ENCODE measurements at regions not wholly inside any gene's neighbourhood (a gene's known extent, or its start where the extent isn't known, plus 50 kb on each side); places are given as distances from the start of the nearest gene placed in this dataset.

DNA sequence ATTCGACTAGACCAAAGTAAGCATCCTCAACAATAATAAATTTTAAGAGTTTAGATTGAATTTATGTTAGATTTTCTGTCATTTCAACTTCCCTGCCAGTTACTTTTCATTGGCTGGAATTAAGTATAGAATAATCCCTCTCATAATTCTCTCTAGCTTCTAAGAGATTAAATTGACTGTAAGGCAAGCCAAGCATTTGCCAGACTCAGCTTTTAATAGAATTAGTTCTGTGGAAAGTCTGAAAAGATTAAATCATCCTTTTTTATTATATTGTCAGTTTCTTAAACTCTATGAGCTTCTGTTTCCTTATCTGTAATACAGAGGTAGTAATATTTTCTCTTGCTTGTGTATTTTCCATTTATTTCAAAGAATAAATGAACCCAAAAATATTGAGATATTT lies 77.9 kb upstream of the ZNF804A start:
- TF ChIP-seq POLR2A (IDR thresholded peaks at IDR 0.05; ENCODE audit: low read depth, low read length) (no peak), TAF1 (IDR thresholded peaks at IDR 0.05; ENCODE audit: borderline replicate concordance, low read depth, low read length) (no peak), POLR2AphosphoS5 (IDR thresholded peaks at IDR 0.05; ENCODE audit: low read depth, low read length) (no peak)
- DNase-seq (ENCODE audit: insufficient read length) (no peak), FAIRE-seq (no peak)

DNA sequence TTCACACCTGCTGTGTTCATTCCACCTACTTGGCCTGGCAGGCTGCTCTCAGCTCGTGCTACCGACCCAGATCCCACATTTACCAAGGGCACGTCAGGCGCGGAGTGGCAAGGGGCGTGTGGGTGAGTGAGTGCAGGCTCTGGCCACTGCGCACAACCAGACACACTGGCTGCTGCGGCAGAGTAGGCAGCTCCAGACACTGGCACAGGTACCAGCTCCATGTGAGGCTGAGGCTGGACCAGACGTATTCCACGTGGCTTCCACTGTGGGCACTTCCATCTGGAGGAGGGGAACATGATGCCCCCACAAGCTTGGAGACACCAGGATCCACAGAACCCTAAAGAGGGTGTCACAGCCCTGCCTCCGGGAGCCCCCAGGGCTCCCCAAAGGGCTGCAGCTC lies 74.6 kb upstream of the ZNF804A start:
- no peak for DNase-seq (ENCODE audit: insufficient read length)

DNA sequence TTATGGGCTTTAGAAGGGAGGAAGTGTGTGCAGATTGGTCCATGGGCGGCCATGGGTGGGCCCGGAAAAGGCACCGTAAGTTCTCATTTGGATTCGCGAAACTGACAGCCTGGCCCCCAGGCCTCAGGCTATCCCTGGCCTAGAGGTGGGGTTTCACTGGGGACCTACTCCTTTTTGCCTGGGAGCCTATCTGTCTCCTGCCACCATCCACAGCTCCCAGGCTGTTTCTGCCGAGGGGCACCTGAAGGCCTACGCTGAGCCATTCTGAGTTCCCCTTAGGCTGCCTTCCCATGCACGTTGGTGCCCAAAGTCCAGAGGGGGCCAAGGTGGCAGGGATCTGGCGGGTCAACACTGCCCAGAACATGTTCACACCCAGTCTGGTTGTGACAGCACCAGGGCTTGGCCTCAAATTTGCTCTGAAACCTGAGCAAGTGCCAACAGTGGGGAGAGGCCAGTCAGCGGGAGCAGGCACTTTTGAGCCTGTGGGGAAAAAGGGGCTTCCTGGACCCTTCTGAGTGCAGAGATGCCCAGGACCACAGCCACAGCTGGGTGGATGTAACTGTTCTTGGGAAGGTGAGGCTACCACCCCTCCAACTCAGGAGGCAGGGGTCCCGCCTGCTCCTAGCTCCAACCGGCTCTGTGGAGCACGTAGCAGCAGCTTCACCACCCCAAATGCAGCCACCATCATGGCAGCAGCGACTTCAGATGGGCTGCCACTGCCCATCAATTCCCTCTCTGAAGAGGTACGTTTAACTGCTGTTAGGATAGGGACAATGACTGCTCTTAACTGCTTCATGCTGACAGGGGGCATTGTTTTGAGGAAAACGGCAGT lies 73.6 kb upstream of the ZNF804A start:
- FAIRE-seq (no peak), DNase-seq (ENCODE audit: insufficient read length) (no peak)
- TF ChIP-seq TAF1 (IDR thresholded peaks at IDR 0.05; ENCODE audit: borderline replicate concordance, low read depth, low read length) (no peak), POLR2AphosphoS5 (IDR thresholded peaks at IDR 0.05; ENCODE audit: low read depth, low read length) (no peak), POLR2A (IDR thresholded peaks at IDR 0.05; ENCODE audit: low read depth, low read length) (no peak)

More for the DNA sequence above, 74.6 kb upstream of the ZNF804A start:
- no peak for FAIRE-seq
- no peak for TF ChIP-seq POLR2A (IDR thresholded peaks at IDR 0.05; ENCODE audit: low read depth, low read length)
- no peak for TF ChIP-seq POLR2AphosphoS5 (IDR thresholded peaks at IDR 0.05; ENCODE audit: low read depth, low read length)
- TF ChIP-seq TAF1 (IDR thresholded peaks at IDR 0.05; ENCODE audit: borderline replicate concordance, low read depth, low read length): no peak

DNA sequence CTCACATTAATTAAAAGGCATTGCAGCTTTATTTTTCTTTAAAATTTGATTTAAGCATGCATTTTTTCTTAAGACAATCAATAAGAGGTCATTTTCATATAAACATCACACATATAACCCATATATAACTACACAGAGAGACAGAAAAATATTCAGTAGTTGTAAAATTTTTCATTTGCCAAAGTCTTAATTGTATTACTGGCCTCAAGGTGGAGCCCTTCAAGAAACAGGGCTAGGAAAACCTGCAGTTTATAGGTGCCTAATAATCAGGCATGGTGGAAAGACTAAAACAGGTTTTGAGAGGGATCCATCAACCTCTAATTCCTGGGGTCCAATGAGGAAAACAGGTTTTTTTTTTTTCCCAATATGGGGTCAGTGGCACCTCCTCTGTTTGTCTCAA lies 71.3 kb upstream of the ZNF804A start:
- no peak for FAIRE-seq
- no peak for DNase-seq (ENCODE audit: insufficient read length)
- TF ChIP-seq POLR2A (IDR thresholded peaks at IDR 0.05; ENCODE audit: low read depth, low read length) (no peak), TAF1 (IDR thresholded peaks at IDR 0.05; ENCODE audit: borderline replicate concordance, low read depth, low read length) (no peak), POLR2AphosphoS5 (IDR thresholded peaks at IDR 0.05; ENCODE audit: low read depth, low read length) (no peak)

DNA sequence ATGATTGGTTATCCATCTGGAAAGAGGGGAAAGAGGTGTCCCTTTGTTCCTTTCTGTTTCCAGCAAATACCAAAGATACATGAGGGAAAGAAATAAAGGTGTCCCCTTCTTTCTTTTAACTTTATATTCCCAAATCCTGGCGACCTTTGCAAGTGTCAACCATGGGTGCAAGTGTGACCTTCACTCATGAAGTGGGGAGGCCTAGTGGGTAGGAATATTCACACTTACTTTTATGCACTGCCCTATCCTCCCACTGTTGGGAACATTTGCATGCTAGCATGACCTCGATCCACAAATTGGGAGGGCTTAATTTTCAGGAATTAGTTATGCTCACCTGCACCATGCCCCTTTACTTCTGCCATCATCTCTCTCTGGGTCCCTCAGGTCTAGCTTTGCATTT lies 70.2 kb upstream of the ZNF804A start:
- no peak for DNase-seq (ENCODE audit: insufficient read length)

DNA sequence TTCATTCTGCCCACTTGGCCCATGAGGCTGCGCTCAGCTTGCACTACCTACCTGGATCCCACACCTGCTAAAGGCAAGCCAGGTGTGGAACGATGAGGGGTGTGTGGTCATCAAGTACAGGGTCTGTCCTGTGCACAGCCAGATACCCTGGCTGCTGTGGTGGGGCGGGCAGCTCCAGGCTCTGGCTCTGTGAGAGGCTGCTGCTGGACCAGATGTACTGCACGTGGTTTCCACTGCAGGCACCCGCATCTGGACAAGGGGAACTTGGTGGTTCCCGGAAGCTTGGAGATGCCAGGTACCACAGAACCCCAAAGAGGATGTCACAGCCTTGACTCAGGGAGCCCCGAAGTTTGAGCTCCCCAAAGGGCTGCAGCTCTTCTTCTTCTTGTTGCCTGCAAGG lies 68.1 kb upstream of the ZNF804A start:
- FAIRE-seq (no peak), DNase-seq (ENCODE audit: insufficient read length) (no peak)
- TF ChIP-seq POLR2AphosphoS5 (IDR thresholded peaks at IDR 0.05; ENCODE audit: low read depth, low read length) (no peak), POLR2A (IDR thresholded peaks at IDR 0.05; ENCODE audit: low read depth, low read length) (no peak), TAF1 (IDR thresholded peaks at IDR 0.05; ENCODE audit: borderline replicate concordance, low read depth, low read length) (no peak)

More for the DNA sequence above, 70.2 kb upstream of the ZNF804A start:
- FAIRE-seq: no peak
- TF ChIP-seq POLR2A (IDR thresholded peaks at IDR 0.05; ENCODE audit: low read depth, low read length): no peak
- TF ChIP-seq POLR2AphosphoS5 (IDR thresholded peaks at IDR 0.05; ENCODE audit: low read depth, low read length): no peak
- TF ChIP-seq TAF1 (IDR thresholded peaks at IDR 0.05; ENCODE audit: borderline replicate concordance, low read depth, low read length): no peak

DNA sequence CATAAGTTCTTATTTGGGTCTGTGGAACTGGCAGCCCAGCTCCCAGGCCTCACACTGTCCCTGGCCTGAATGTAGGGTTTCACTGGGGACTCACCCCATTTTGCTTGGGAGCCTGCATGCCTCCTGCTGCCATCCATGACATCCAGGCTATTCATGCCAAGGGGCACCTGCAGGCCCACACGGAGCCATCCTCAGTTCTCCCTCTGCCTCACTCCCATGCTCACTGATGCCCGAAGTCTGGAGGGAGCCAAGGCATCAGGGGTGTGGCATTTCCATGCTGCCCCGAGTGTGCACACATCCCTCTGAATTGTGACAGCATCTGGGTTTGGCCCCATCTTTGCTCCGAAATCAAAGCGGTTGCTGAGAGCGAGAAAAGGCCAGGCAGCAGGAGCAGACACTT lies 67.4 kb upstream of the ZNF804A start:
- no peak for TF ChIP-seq POLR2A (IDR thresholded peaks at IDR 0.05; ENCODE audit: low read depth, low read length)
- no peak for TF ChIP-seq POLR2AphosphoS5 (IDR thresholded peaks at IDR 0.05; ENCODE audit: low read depth, low read length)
- no peak for TF ChIP-seq TAF1 (IDR thresholded peaks at IDR 0.05; ENCODE audit: borderline replicate concordance, low read depth, low read length)
- no peak for DNase-seq (ENCODE audit: insufficient read length)
- no peak for FAIRE-seq

DNA sequence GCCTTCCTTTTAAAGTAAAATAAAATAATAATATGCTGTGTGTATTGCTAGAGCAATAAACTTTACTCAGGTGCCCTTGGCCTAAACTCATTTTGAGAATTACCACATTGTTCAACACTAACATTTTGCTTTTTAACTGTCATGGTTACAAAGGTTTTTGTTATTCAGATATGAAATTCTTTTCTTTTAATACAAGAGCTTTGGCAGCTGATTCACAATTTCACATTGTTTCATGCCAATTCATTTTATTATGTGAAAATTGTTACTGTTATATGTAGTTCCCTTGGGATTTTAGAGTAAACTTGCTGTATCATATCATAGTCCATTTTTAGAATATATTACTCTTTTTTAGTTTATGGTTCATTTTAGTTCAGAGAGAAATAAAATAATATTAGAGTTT lies 65.8 kb upstream of the ZNF804A start:
- TF ChIP-seq POLR2A (IDR thresholded peaks at IDR 0.05; ENCODE audit: low read depth, low read length) (no peak), POLR2AphosphoS5 (IDR thresholded peaks at IDR 0.05; ENCODE audit: low read depth, low read length) (no peak), TAF1 (IDR thresholded peaks at IDR 0.05; ENCODE audit: borderline replicate concordance, low read depth, low read length) (no peak)
- DNase-seq (ENCODE audit: insufficient read length): no peak
- FAIRE-seq: no peak

DNA sequence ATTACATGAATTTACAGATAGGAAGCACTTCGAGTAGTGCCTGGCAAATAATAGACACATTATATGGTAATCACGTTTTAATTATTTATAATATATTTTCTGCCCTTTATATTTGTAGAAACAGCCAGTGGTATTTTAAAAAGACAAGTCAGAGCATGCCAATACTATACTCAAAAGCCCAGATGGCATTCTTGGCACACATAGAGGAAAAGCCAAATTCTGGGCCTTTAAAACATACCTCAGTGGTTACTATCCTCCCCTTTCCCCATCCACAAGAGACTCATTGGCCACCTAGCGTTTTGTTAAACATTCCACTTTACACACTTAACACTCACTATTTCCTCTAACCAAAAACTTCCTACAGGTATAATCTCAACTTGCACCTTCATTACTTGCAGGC lies 63.3 kb upstream of the ZNF804A start:
- no peak for DNase-seq (ENCODE audit: insufficient read length)
- no peak for FAIRE-seq
- TF ChIP-seq POLR2AphosphoS5 (IDR thresholded peaks at IDR 0.05; ENCODE audit: low read depth, low read length) (no peak), POLR2A (IDR thresholded peaks at IDR 0.05; ENCODE audit: low read depth, low read length) (no peak)

DNA sequence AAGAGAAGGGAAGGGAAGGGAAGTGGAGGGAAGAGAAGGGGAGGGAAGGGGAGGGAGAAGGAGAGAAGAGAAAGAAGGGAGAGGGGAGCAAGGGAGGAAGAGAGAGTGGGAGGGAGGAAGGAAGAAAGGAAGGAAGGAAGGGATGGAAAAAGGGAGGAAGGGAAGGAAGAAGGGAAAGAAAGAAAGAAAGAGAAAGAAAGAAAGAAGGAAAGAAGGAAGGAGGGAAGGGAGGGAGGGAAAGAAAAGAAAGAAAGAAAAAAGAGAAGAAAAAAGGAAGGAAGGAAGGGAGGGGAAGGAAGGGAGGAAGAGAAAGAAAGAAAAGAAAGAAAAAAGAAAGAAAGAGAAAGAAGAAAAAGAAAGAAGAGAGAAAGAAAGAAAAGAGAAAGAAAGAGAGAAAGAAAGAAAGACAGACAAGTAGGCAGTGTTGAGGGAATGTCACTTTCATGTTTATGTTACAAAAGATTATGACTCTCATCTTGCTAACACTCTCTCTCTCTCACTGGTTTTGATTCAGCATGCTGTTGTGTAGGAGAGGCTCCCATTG lies 58.0 kb upstream of the ZNF804A start:
- DNase-seq (ENCODE audit: insufficient read length) (no peak), FAIRE-seq (no peak)
- no peak for TF ChIP-seq POLR2A (IDR thresholded peaks at IDR 0.05; ENCODE audit: low read depth, low read length)
- no peak for TF ChIP-seq TAF1 (IDR thresholded peaks at IDR 0.05; ENCODE audit: borderline replicate concordance, low read depth, low read length)
- TF ChIP-seq POLR2AphosphoS5 (IDR thresholded peaks at IDR 0.05; ENCODE audit: low read depth, low read length): no peak

DNA sequence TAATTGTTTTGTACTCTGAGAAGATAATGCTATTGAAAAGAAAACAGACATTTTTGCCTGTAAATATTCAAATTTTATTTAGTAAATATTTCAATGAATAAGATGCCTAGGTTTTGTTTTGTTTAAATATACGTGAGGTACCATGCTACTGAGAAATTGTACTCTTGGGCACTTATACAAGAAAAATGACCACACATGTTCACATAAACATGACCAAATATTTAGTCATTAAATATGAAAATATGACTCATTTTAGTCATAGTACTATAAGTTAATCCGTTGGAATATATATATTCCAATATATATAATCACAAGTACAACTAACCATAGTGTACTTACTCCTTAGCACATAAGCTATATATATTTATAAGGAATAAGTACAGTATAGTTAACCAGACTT lies 56.7 kb upstream of the ZNF804A start:
- no peak for TF ChIP-seq TAF1 (IDR thresholded peaks at IDR 0.05; ENCODE audit: borderline replicate concordance, low read depth, low read length)
- TF ChIP-seq POLR2AphosphoS5 (IDR thresholded peaks at IDR 0.05; ENCODE audit: low read depth, low read length): no peak
- TF ChIP-seq POLR2A (IDR thresholded peaks at IDR 0.05; ENCODE audit: low read depth, low read length): no peak
- DNase-seq (ENCODE audit: insufficient read length) (no peak), FAIRE-seq (no peak)

DNA sequence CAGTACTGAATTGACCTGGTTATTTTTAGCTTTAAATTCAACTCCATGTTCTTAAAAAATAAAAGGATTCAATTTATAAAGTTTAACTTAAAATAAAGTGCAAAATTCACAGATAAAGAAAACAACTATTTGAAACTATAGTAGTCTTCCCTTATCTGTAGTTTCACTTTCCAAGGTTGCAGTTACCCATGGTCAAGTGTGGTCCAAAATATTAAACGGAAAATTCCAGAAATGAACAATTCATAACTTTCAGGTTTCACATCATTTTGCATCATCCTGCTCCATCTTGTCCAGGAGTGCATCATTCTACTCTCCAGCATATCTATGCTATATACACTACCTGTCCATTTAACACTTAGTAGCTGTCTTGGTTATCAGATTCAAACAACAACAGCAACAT lies 54.5 kb upstream of the ZNF804A start:
- FAIRE-seq (no peak), DNase-seq (ENCODE audit: insufficient read length) (no peak)
- TF ChIP-seq POLR2A (IDR thresholded peaks at IDR 0.05; ENCODE audit: low read depth, low read length) (no peak), TAF1 (IDR thresholded peaks at IDR 0.05; ENCODE audit: borderline replicate concordance, low read depth, low read length) (no peak), POLR2AphosphoS5 (IDR thresholded peaks at IDR 0.05; ENCODE audit: low read depth, low read length) (no peak)
